Nucleus accumbens (tissue), 56 donors: ENCODE measurements at regions not wholly inside any gene's neighbourhood (a gene's known extent, or its start where the extent isn't known, plus 50 kb on each side); places are given as distances from the start of the nearest gene placed in this dataset.

Source experiments
- DNase-seq, 56 donors: peaks; one replicate each; lab custom pipeline; 2025; lab: John Stamatoyannopoulos, UW

- no peak for DNase-seq
Observed at GRCh38 chr2:8281950-8282857, 399.7 kb upstream of the ID2 start.

DNA sequence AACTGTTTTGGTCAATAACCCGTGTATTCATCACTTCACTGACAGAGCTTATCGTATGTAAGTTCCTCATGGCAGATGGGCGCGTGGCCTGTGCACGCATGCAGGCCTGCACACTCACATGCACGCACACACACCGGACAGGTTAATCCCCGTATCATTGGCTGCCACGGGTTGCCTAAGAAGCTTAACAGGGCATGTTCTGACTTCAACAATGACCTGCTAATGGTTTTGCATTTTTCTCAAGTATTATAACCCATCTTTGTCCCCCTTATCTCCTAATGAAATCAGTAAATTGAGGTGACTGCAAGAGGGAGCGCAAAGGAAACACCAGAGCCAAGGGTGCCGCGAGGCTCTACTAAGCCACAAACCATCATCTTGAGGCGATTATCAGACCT, 399.0 kb upstream of the ID2 start:
- no peak for DNase-seq

- DNase-seq: no peak
Observed at GRCh38 chr2:8285081-8285480, 396.8 kb upstream of the ID2 start.

- no peak for DNase-seq
Observed at GRCh38 chr2:8285898-8286297, 396.0 kb upstream of the ID2 start.

DNA sequence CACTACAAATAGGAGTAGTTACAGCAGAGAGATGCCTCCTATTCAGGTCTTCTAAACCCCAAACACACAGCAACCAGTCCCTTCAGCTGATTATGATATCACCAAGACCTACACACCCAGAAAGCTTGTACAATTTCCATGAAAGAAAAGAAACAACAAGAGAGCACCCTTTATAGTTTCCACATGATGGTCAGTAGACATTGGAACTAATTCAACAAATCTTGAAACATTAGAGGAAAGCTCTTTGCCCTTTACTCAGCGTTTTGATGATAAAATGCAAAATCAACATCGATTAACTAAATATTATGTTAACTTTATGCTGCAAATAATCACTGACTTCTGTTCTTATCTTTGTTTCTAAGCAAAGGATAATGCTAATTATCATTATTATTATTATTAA, 393.6 kb upstream of the ID2 start:
- DNase-seq: no peak

DNA sequence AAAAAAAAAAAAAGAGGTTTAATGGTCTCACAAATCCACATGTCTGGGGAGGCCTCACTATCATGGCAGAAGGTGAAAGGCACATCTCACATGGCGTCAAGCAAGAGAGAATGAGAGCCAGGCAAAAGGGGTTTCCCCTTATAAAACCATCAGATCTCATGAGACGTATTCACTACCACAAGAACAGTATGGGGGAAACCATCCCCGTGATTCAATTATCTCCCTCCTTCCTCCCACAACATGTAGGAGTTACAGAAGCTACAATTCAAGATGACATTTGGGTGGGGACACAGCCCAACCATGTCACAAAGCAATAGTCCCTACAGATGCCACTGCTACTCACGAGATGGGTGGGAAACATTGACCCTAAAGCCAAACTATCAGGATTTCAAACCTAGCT, 392.7 kb upstream of the ID2 start:
- no peak for DNase-seq

DNA sequence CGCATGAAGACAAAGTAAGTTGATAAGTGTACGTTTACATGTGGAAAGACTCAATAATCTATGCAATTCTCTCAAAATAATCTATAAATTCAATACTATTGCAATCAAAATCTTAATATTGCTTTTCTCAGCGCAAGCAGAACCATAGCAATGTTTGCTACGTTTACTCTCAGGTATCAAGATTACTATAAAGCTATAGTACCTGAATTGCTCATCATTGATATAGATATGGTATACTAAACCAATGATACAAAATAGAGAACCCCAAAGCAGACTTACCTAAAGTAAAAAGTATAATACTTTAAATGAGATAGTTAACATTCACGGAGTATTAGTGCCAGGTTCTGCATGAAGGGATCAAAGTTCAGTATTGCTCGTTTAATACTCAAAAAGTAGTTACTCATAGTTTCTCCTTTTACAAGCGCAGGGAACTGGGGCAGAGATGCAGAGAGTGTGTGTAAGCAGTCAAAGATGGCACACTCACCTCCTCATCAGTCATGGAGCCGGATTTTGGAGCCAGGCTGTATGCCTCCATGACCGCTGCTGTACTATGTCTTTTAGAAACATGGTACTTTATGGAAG, 391.0 kb upstream of the ID2 start:
- DNase-seq: no peak

DNA sequence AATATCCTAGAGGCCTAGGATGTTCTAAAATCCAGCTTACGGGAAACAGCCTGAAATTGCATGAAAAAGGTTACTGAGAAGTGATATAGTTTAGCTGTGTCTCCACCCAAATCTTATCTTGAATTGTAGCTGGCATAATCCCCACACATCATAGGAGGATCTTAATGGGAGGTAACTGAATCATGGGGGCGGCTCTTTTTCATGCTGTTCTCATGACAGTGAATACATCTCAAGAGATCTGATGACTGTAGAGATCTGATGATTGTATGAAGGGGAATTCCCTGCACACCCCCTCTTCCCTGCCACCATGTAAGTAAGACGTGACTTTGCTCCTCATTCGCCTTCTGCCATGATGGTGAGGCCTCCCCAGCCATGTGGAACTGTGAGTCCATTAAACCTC, 385.6 kb upstream of the ID2 start:
- peak in 1 of 56 donors; percentile 16 for DNase-seq

DNA sequence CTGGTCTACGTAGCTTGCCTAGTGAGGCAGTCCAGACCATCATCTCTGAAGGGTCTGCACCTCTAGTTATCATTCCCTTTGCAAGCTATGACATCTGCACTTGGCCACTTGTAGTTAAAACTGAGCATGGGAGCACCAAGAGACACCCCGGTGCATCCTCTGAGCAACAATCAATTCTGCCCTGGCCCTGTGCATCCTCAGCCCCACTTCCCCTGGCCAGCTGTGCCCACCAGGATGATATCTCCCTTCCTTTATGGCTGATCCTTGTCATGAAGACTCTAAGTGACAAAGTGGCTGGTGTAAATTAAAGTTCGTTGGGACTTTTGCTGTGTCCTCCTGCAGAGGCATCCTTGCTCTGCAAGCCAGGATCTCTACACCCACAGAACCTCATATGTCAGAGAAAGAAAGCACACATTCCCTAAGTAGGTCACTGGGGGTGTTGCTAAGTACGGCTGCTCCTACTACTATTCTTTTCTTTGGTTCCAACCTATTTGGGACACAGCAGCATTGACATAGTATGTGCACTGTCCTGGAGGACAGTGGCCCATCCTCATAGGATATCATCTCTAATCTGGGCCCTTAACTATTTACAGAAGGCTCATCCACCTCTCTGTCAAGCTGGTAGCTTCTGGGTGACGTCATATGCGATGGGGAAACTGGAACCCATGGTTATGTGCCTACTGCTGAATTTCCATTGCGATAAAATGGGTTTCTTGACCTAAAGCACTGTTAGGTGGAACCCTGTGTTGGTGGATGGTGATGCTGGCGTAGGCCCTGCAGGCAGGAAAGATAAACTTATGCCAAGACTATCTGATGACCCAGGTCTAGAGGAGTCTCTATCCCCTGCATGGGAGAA, 384.3 kb upstream of the ID2 start:
- DNase-seq: no peak

DNA sequence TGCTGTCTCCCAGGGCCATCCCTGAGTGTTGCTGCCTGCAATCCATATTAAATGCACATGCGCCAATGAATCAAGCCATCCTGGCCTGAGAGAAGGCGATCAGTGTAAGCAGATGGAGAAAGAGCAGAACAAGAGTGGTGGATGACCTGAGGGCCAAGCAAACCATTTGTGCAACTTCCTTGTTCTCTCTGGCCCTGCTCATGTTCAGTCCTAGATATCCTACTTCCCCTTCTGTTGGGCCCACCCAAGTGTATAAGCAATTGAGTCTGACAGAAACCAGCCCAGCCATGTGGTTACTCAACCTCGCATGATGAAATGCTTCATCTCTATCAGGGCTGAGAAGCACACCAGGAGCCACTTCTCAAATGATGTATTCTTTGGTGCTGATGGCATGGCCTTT, 383.1 kb upstream of the ID2 start:
- peak in 11 of 56 donors; percentile 3 to 46 (median 19) for DNase-seq

GRCh38 chr2:8300216-8300615, 381.6 kb upstream of the ID2 start:
- no peak for DNase-seq

GRCh38 chr2:8300905-8301304, 381.0 kb upstream of the ID2 start:
- no peak for DNase-seq

- peak in 25 of 56 donors; percentile 8 to 62 (median 20) for DNase-seq
Observed at GRCh38 chr2:8303322-8303832, 378.5 kb upstream of the ID2 start.

DNA sequence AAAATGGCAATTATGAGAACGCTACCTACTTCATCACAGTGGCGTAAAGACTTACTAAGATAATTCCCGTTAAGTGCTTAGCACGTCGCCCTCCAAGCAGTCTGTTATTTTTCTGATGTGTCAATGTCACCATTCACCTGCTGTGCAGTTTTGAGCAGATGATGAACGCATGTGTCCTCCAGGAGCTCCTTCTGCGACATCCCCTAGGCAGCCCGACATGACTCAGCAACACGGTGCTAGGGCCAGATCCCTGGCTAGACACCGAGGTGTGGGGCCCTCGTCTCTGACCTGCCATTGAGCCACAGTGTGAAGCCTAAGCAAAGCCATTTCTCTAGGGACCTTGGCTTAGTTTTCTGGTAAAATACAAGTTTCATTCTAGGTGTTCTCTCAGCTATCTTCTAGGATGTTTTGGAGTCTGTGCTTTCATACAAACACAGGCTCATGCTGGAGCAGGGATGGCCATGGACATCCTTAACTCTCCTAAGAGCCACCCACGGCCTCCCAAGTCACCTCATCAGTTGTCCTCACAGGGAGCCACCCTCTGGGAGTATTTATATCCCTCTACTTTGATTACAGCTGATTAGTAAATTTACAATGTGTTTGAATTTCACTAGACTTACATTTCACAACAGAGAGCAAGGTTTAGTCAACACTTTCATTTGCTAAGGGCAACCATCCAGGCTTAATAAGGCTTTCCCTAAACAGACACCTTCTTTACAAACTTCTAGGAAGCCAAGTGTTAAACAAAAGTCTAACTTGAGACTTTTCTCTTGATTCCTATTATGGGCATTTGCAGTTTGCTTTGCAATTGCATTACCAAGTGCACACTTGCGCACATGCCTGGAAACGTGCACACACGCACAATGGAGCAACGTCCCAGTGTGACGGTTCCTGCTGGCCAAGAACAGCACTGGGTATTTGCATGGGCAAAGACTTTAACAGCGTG, 376.8 kb upstream of the ID2 start:
- DNase-seq: peak in 2 of 56 donors; percentile 8 to 9

DNA sequence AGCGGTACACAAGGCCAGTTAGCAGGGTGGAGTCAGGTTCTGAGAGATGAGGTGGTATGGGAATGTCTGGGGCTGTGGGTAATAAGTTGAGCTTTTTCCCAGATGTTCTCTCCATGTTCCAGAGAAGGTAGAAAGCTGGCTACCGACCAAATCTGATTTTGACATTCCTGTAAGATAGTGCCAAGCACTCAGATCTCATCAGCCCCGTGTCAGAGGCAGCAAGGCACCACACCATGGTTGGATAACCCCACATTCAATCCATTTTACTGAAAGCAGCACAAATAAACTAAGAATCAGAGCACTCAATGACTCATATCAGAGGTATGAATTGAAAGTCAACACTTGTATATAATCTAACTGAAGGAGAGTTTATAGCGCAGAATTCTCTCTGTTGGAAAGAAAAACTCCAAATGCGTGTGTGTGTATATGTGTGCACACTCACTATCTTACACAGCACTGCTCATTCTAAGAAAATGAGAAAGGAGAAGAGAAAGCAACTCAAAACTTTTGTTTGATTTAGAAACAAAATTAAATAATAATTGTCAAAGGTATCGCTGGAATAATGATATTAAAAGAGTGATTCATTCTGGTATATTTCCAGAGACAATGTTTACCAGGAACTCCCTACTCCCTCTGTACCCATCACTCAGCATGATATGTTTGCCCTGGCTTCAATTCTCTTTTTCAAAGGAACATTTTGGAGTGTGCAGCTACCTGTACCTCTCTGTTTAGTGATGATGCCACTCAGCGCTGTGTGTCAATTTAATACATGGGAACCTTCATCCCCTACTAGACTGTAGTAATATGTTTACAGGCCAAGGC, 375.1 kb upstream of the ID2 start:
- DNase-seq: no peak

DNA sequence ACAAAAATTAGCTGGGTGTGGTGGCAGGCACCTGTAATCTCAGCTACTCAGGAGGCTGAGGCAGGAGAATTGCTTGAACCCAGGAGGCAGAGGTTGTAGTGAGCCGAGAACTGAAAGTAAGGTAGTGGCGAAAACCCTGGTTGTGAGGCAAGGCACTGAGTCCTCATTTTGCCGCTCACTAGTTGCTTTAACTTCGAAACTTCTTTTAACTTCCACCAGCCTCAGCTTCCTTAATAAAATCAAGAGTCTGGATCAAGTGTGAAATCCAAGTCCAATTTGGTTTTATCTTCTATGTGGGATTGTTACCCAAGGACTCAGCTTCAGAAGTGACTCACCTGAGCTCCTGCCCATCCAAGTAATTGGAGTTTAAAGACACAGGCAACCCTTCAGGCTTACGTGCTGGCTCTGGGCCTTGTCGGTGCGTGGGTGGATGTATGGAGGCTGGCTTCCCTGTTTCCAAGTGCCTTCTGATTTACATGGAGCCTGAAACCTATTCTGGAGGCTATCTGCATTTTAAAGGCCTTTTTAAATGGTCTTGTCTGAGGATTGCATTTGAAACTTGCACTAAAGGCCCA, 374.2 kb upstream of the ID2 start:
- DNase-seq: no peak

DNA sequence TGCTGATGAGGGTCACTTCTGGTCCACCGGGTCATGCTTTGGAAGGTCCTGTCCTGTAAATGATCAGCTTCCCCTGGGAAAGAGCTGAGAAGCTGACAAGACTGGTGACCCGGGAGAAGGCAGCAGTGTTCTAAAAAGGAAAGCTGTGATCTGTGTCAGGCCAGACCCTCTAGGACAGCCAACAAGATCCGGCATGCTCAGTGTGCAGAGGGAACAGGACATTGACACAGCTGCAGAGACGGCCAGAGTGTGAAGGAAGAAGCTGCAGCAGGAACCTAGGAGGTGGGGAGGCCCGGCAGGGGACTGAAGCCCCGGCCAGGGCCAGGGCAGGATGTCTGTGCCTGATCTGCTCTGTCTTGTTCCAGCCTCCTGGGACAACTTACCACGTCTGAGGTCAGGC, 372.7 kb upstream of the ID2 start:
- DNase-seq: no peak
